Right hindlimb (tissue), 1 donor: ENCODE measurements at regions not wholly inside any gene's neighbourhood (a gene's known extent, or its start where the extent isn't known, plus 50 kb on each side); places are given as distances from the start of the nearest gene placed in this dataset.

Experiments used
- DNase-seq: peaks from one replicate; pipeline ENCODE4 v3.0.0-alpha.2; 2018

- no peak for DNase-seq
Measured at GRCh38 chr15:39096608-39097205, 484.2 kb upstream of the THBS1 start.

- no peak for DNase-seq
Measured at GRCh38 chr15:39099524-39099923, 481.4 kb upstream of the THBS1 start.

- DNase-seq, result no peak
Measured at GRCh38 chr15:39100106-39100660, 480.7 kb upstream of the THBS1 start.

GRCh38 chr15:39102431-39102830, 478.4 kb upstream of the THBS1 start:
- DNase-seq, result no peak

GRCh38 chr15:39106950-39107349, 473.9 kb upstream of the THBS1 start:
- DNase-seq, result no peak

- DNase-seq, result no peak
Measured at GRCh38 chr15:39108021-39108420, 472.9 kb upstream of the THBS1 start.

- no peak for DNase-seq
Measured at GRCh38 chr15:39110336-39110735, 470.5 kb upstream of the THBS1 start.

- no peak for DNase-seq
Measured at GRCh38 chr15:39110746-39111145, 470.1 kb upstream of the THBS1 start.

GRCh38 chr15:39113741-39114140, 467.1 kb upstream of the THBS1 start:
- no peak for DNase-seq

- no peak for DNase-seq
Measured at GRCh38 chr15:39114690-39115378, 466.0 kb upstream of the THBS1 start.

GRCh38 chr15:39115379-39116057, 465.4 kb upstream of the THBS1 start:
- no peak for DNase-seq

- no peak for DNase-seq
Measured at GRCh38 chr15:39118510-39118909, 462.4 kb upstream of the THBS1 start.

GRCh38 chr15:39124155-39124552, 456.7 kb upstream of the THBS1 start:
- DNase-seq, result no peak

GRCh38 chr15:39124553-39125171, 456.2 kb upstream of the THBS1 start:
- DNase-seq, result peak; percentile 64

GRCh38 chr15:39125226-39125625, 455.7 kb upstream of the THBS1 start:
- no peak for DNase-seq

- no peak for DNase-seq
Measured at GRCh38 chr15:39125904-39126303, 455.0 kb upstream of the THBS1 start.

GRCh38 chr15:39127151-39127790, 453.6 kb upstream of the THBS1 start:
- DNase-seq, result no peak

- no peak for DNase-seq
Measured at GRCh38 chr15:39127925-39128617, 452.8 kb upstream of the THBS1 start.

GRCh38 chr15:39128746-39129145, 452.1 kb upstream of the THBS1 start:
- no peak for DNase-seq

- DNase-seq, result no peak
Measured at GRCh38 chr15:39130556-39131379, 450.1 kb upstream of the THBS1 start.

- no peak for DNase-seq
Measured at GRCh38 chr15:39131609-39132008, 449.3 kb upstream of the THBS1 start.
